ENCODE measurements at regions not wholly inside any gene's neighbourhood (a gene's known extent, or its start where the extent isn't known, plus 50 kb on each side); places are given as distances from the start of the nearest gene placed in this dataset.
"Not testable (repeated sequence)": the region's sequence is repeated elsewhere in the genome, so short reads cannot be mapped to it uniquely, and the experiment has no call there.

DNA sequence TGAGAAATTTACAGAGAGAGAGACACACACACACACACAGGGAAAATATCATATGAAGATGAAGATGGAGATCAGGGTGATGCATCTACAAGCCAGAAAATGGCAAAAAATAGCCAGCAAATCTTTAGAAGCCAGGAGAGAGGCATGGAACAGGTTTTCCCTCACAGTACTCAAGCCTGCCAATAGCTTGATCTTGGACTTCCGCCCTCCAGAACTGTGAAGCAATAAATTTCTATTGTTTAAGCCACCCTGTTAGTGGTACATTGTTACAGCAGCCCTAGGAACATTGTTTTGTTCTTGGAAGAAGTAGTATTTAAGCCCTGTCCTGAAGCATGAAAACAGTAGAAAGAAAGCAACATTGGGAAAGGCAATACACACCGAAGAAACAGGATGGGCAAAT lies 292.0 kb upstream of the LRP1B start:
- ChIA-PET POLR2A (no interaction called here), CTCF (no interaction called here)
- peaks cover 0 to 1% (median 0%) of the 10 kb centered on the region in 5 experiments for H3K27me3 ChIP-seq (replicated peaks in 2 of 5; ENCODE audit: control insufficient read depth in 4 of 5, insufficient read depth in 5 of 5, low read length in 4 of 5)
- no peak overlapping the region for H3K27ac ChIP-seq (ENCODE audit: insufficient read depth in 1 of 2, low read depth in 1 of 2, low read length in 2 of 2, poor library complexity in 1 of 2, severe bottlenecking in 2 of 2)
- H3K9me3 ChIP-seq (ENCODE audit: control extremely low read depth in 1 of 5, control insufficient read depth in 4 of 5, insufficient read depth in 2 of 5, low read depth in 1 of 5, low read length in 4 of 5): peaks cover 0 to 3% (median 0%) of the 10 kb centered on the region in 5 experiments
- no peak overlapping the region for H3K4me3 ChIP-seq (ENCODE audit: control insufficient read depth in 1 of 7, extremely low read depth in 1 of 7, insufficient read depth in 4 of 7, low read depth in 2 of 7, low read length in 6 of 7)
- 69% methylated on average over 1 of the region's 2 CpGs for WGBS (ENCODE audit: insufficient coverage)
- H3K36me3 ChIP-seq (ENCODE audit: control insufficient read depth in 4 of 4, insufficient read depth in 4 of 4, low read length in 3 of 4): no peaks in the 10 kb centered on the region
- no peaks in the 10 kb centered on the region for H3K4me1 ChIP-seq (ENCODE audit: control extremely low read depth in 1 of 4, control insufficient read depth in 4 of 4, insufficient read depth in 4 of 4, low read length in 3 of 4)
- DNase-seq: no peak

DNA sequence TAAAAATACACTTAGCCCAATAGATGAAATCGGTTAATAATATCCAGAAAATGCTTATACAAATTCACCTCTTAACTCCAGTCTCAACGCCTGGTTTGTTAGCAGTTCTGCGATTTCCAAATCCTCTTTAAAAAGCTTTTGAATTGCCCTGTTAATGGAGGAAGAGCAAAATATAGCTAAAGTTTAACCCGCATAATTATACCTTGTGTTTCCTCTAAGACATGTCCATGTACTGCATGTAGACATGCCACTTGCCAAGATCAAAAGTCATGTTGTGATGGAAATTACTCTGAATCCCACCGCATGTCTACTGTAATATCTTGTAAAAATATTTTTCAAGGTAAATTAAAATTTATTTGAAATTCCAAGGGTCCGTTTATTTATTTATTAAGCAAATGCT lies 291.2 kb upstream of the LRP1B start:
- CTCF ChIA-PET: no interaction called here
- DNase-seq: no peak

DNA sequence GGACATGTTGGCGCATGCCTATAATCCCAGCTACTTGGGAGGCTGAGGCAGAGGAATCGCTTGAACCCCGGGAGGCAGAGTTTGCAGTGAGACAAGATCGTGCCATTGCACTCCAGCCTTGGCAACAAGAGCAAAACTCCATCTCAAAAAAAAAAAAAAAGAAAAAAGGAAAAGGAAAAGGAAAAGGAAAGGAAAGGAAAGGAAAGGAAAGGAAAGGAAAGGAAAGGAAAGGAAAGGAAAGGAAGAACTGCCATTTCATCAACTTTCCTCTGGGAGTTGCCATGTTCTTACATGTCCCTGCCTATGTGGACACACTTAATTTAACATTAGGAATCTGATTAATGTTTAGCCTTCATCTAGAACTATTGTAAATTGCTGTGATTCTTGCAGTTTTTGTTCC lies 287.9 kb upstream of the LRP1B start:
- H3K27me3 ChIP-seq (replicated peaks in 2 of 5; ENCODE audit: control insufficient read depth in 4 of 5, insufficient read depth in 5 of 5, low read length in 4 of 5); POLR2A ChIA-PET; H3K4me3 ChIP-seq (ENCODE audit: control insufficient read depth in 1 of 7, extremely low read depth in 1 of 7, insufficient read depth in 4 of 7, low read depth in 2 of 7, low read length in 6 of 7); H3K9me3 ChIP-seq (ENCODE audit: control extremely low read depth in 1 of 5, control insufficient read depth in 4 of 5, insufficient read depth in 2 of 5, low read depth in 1 of 5, low read length in 4 of 5); H3K27ac ChIP-seq (ENCODE audit: insufficient read depth in 1 of 2, low read depth in 1 of 2, low read length in 2 of 2, poor library complexity in 1 of 2, severe bottlenecking in 2 of 2); H3K36me3 ChIP-seq (ENCODE audit: control insufficient read depth in 4 of 4, insufficient read depth in 4 of 4, low read length in 3 of 4); DNase-seq; CTCF ChIA-PET; H3K4me1 ChIP-seq (ENCODE audit: control extremely low read depth in 1 of 4, control insufficient read depth in 4 of 4, insufficient read depth in 4 of 4, low read length in 3 of 4): not testable (repeated sequence)
- WGBS (ENCODE audit: insufficient coverage): 94% methylated on average over 3 of the region's 4 CpGs

More for the DNA sequence above, 291.2 kb upstream of the LRP1B start:
- Histone ChIP-seq H3K27me3 (replicated peaks in 2 of 5; ENCODE audit: control insufficient read depth in 4 of 5, insufficient read depth in 5 of 5, low read length in 4 of 5) (peaks cover 0 to 2% (median 0%) of the 10 kb centered on the region in 5 experiments), H3K27ac (ENCODE audit: insufficient read depth in 1 of 2, low read depth in 1 of 2, low read length in 2 of 2, poor library complexity in 1 of 2, severe bottlenecking in 2 of 2) (no peak overlapping the region), H3K9me3 (ENCODE audit: control extremely low read depth in 1 of 5, control insufficient read depth in 4 of 5, insufficient read depth in 2 of 5, low read depth in 1 of 5, low read length in 4 of 5) (peaks cover 0 to 3% (median 0%) of the 10 kb centered on the region in 5 experiments), H3K36me3 (ENCODE audit: control insufficient read depth in 4 of 4, insufficient read depth in 4 of 4, low read length in 3 of 4) (no peaks in the 10 kb centered on the region), H3K4me1 (ENCODE audit: control extremely low read depth in 1 of 4, control insufficient read depth in 4 of 4, insufficient read depth in 4 of 4, low read length in 3 of 4) (no peaks in the 10 kb centered on the region), H3K4me3 (ENCODE audit: control insufficient read depth in 1 of 7, extremely low read depth in 1 of 7, insufficient read depth in 4 of 7, low read depth in 2 of 7, low read length in 6 of 7) (no peak overlapping the region)
- 100% methylated on average over 1 of the region's 6 CpGs for WGBS (ENCODE audit: insufficient coverage)
- POLR2A ChIA-PET: no interaction called here

DNA sequence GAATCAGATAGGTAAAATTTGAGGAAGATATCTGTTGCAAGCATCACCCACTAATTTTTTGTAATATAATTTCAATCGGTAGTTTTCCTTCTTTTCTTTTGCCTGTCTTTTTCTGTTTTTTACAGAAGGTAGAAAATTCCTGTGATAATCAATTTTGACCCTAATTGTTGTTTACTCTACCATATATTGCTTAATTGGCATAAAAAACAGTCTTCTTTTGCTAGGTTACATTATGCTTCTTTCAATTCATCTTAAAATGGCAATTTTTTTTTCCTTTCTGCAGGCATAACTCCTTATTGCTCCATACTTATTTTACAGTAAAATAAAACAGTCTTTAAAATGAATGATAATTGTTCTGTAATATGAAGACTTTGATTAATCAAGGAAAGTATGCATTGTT lies 286.2 kb upstream of the LRP1B start:
- H3K4me3 ChIP-seq (ENCODE audit: control insufficient read depth in 1 of 7, extremely low read depth in 1 of 7, insufficient read depth in 4 of 7, low read depth in 2 of 7, low read length in 6 of 7): no peak overlapping the region
- H3K27me3 ChIP-seq (replicated peaks in 2 of 5; ENCODE audit: control insufficient read depth in 4 of 5, insufficient read depth in 5 of 5, low read length in 4 of 5): peaks cover 0 to 2% (median 0%) of the 10 kb centered on the region in 5 experiments
- H3K9me3 ChIP-seq (ENCODE audit: control extremely low read depth in 1 of 5, control insufficient read depth in 4 of 5, insufficient read depth in 2 of 5, low read depth in 1 of 5, low read length in 4 of 5): no peaks in the 10 kb centered on the region
- no peaks in the 10 kb centered on the region for H3K36me3 ChIP-seq (ENCODE audit: control insufficient read depth in 4 of 4, insufficient read depth in 4 of 4, low read length in 3 of 4)
- no peaks in the 10 kb centered on the region for H3K4me1 ChIP-seq (ENCODE audit: control extremely low read depth in 1 of 4, control insufficient read depth in 4 of 4, insufficient read depth in 4 of 4, low read length in 3 of 4)
- ChIA-PET POLR2A (no interaction called here), CTCF (no interaction called here)
- no peak for DNase-seq
- H3K27ac ChIP-seq (ENCODE audit: insufficient read depth in 1 of 2, low read depth in 1 of 2, low read length in 2 of 2, poor library complexity in 1 of 2, severe bottlenecking in 2 of 2): no peak overlapping the region
- no CpG with 5 or more reads among the region's 1 CpG for WGBS (ENCODE audit: insufficient coverage)

DNA sequence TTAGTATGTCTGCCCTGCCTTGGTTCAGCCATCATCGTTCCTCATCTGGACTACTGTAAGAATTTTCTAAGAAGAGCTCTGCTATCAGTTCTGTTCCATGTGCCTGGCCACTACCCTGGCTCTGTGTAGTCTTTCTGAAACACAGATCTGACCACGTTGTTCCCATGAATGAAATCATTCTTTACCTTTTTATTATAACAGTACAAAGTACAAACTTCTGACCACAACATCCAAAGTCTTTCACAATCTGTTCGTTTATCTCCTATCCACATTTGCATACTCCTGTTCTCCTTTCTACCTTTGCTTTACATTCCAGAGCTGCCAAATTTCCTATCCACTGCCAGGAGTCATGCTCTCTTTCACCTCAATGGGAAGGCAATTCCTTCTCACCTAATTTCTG lies 284.6 kb upstream of the LRP1B start:
- Histone ChIP-seq H3K27me3 (replicated peaks in 2 of 5; ENCODE audit: control insufficient read depth in 4 of 5, insufficient read depth in 5 of 5, low read length in 4 of 5) (peaks cover 0 to 2% (median 0%) of the 10 kb centered on the region in 5 experiments), H3K4me1 (ENCODE audit: control extremely low read depth in 1 of 4, control insufficient read depth in 4 of 4, insufficient read depth in 4 of 4, low read length in 3 of 4) (no peaks in the 10 kb centered on the region), H3K27ac (ENCODE audit: insufficient read depth in 1 of 2, low read depth in 1 of 2, low read length in 2 of 2, poor library complexity in 1 of 2, severe bottlenecking in 2 of 2) (no peak overlapping the region), H3K4me3 (ENCODE audit: control insufficient read depth in 1 of 7, extremely low read depth in 1 of 7, insufficient read depth in 4 of 7, low read depth in 2 of 7, low read length in 6 of 7) (no peak overlapping the region), H3K9me3 (ENCODE audit: control extremely low read depth in 1 of 5, control insufficient read depth in 4 of 5, insufficient read depth in 2 of 5, low read depth in 1 of 5, low read length in 4 of 5) (no peaks in the 10 kb centered on the region), H3K36me3 (ENCODE audit: control insufficient read depth in 4 of 4, insufficient read depth in 4 of 4, low read length in 3 of 4) (no peaks in the 10 kb centered on the region)
- ChIA-PET CTCF (no interaction called here), POLR2A (no interaction called here)
- DNase-seq: no peak
- 88% methylated on average over 3 of the region's 3 CpGs for WGBS (ENCODE audit: insufficient coverage)

GRCh38 chr2:142398212-142398611 lies 267.4 kb upstream of the LRP1B start:
- WGBS (ENCODE audit: insufficient coverage): 100% methylated on average over 1 of the region's 1 CpG
- H3K4me3 ChIP-seq (ENCODE audit: control insufficient read depth in 1 of 7, extremely low read depth in 1 of 7, insufficient read depth in 4 of 7, low read depth in 2 of 7, low read length in 6 of 7): no peak overlapping the region
- H3K4me1 ChIP-seq (ENCODE audit: control extremely low read depth in 1 of 4, control insufficient read depth in 4 of 4, insufficient read depth in 4 of 4, low read length in 3 of 4): no peaks in the 10 kb centered on the region
- POLR2A ChIA-PET: no interaction called here
- no peak for DNase-seq
- no peaks in the 10 kb centered on the region for H3K36me3 ChIP-seq (ENCODE audit: control insufficient read depth in 4 of 4, insufficient read depth in 4 of 4, low read length in 3 of 4)
- H3K27ac ChIP-seq (ENCODE audit: insufficient read depth in 1 of 2, low read depth in 1 of 2, low read length in 2 of 2, poor library complexity in 1 of 2, severe bottlenecking in 2 of 2): no peak overlapping the region
- H3K9me3 ChIP-seq (ENCODE audit: control extremely low read depth in 1 of 5, control insufficient read depth in 4 of 5, insufficient read depth in 2 of 5, low read depth in 1 of 5, low read length in 4 of 5): peaks cover 0 to 20% (median 3%) of the 10 kb centered on the region in 5 experiments
- no peaks in the 10 kb centered on the region for H3K27me3 ChIP-seq (replicated peaks in 2 of 5; ENCODE audit: control insufficient read depth in 4 of 5, insufficient read depth in 5 of 5, low read length in 4 of 5)
- CTCF ChIA-PET: no interaction called here

DNA sequence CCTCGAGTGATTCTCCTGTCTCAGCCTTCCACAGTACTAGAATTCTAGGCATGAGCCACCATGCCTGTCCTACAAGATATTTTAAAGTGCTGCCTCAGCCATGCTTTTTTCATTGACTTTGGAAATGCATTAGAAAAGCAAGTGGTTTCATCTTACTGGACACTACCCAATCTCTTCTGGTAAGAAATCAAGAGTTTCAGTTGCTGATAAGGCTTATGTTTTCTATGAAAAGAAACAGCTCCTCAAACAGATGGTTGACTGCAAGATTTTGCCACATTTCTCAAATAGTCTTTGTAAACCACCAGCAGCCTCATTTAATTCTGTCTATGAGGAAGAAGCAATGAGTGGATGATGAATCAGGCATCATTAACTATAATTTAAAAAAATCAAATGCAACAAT lies 264.5 kb upstream of the LRP1B start:
- no peaks in the 10 kb centered on the region for H3K4me1 ChIP-seq (ENCODE audit: control extremely low read depth in 1 of 4, control insufficient read depth in 4 of 4, insufficient read depth in 4 of 4, low read length in 3 of 4)
- no peaks in the 10 kb centered on the region for H3K36me3 ChIP-seq (ENCODE audit: control insufficient read depth in 4 of 4, insufficient read depth in 4 of 4, low read length in 3 of 4)
- no peak overlapping the region for H3K27ac ChIP-seq (ENCODE audit: insufficient read depth in 1 of 2, low read depth in 1 of 2, low read length in 2 of 2, poor library complexity in 1 of 2, severe bottlenecking in 2 of 2)
- H3K27me3 ChIP-seq (replicated peaks in 2 of 5; ENCODE audit: control insufficient read depth in 4 of 5, insufficient read depth in 5 of 5, low read length in 4 of 5): no peaks in the 10 kb centered on the region
- POLR2A ChIA-PET: no interaction called here
- H3K4me3 ChIP-seq (ENCODE audit: control insufficient read depth in 1 of 7, extremely low read depth in 1 of 7, insufficient read depth in 4 of 7, low read depth in 2 of 7, low read length in 6 of 7): no peak overlapping the region
- 100% methylated on average over 1 of the region's 1 CpG for WGBS (ENCODE audit: insufficient coverage)
- CTCF ChIA-PET: no interaction called here
- no peak for DNase-seq
- H3K9me3 ChIP-seq (ENCODE audit: control extremely low read depth in 1 of 5, control insufficient read depth in 4 of 5, insufficient read depth in 2 of 5, low read depth in 1 of 5, low read length in 4 of 5): peaks cover 0 to 6% (median 3%) of the 10 kb centered on the region in 5 experiments
